ENCODE measurements at regions not wholly inside any gene's neighbourhood (a gene's known extent, or its start where the extent isn't known, plus 50 kb on each side); places are given as distances from the start of the nearest gene placed in this dataset.

DNA sequence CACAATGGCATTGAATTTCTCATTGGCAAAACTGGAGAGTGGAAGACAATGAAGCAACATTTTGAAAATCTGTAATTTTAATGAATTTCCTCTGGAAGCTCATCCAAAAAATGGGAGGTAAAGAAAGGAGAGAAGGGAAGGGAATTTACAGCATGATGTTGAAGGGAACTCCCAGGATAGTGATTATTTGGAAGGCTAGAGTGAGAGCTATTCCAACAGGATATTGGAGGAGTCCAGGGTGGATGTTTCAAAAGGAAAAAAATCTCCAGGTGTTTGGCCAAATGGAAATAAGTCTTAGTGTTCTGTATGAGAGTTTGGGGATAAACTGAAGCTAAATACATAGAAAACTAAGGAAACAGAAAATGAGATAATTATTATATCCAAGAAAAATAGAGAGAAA, 106.2 kb downstream of the IZUMO3 start:
- no peak overlapping the region for H3K27ac ChIP-seq

DNA sequence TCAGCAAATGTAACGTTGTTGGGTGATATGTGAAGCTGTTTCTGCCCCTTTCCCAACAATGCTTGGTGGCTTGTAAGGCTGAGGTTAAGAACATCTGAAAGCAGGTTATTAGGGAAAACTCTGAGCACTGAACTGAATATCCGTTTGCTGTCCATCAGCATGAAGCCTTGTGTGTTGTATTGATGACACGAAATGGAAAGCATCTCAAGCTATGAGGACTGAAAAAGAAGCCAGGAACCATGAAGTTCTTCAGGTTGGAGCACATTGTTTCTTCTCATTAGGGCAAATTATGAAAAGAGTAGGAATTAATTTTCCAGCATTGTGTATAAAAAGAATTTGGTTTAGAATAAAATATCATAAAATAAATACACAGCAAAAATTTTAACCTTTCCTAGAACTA, 106.8 kb downstream of the IZUMO3 start:
- TF ChIP-seq, protein P1, sequence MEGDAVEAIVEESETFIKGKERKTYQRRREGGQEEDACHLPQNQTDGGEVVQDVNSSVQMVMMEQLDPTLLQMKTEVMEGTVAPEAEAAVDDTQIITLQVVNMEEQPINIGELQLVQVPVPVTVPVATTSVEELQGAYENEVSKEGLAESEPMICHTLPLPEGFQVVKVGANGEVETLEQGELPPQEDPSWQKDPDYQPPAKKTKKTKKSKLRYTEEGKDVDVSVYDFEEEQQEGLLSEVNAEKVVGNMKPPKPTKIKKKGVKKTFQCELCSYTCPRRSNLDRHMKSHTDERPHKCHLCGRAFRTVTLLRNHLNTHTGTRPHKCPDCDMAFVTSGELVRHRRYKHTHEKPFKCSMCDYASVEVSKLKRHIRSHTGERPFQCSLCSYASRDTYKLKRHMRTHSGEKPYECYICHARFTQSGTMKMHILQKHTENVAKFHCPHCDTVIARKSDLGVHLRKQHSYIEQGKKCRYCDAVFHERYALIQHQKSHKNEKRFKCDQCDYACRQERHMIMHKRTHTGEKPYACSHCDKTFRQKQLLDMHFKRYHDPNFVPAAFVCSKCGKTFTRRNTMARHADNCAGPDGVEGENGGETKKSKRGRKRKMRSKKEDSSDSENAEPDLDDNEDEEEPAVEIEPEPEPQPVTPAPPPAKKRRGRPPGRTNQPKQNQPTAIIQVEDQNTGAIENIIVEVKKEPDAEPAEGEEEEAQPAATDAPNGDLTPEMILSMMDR (IDR thresholded peaks at IDR 0.05), result no peak
- TF ChIP-seq POLR2A (IDR thresholded peaks at IDR 0.05) (no peak), EP300 (IDR thresholded peaks at IDR 0.05) (no peak)
- no peaks in the 10 kb centered on the region for H3K4me1 ChIP-seq (ENCODE audit: insufficient read depth)
- H3K27ac ChIP-seq, result no peak overlapping the region
- no peaks in the 10 kb centered on the region for H3K27me3 ChIP-seq
- intact Hi-C loops (cut with DNase I), result no loop called here
- no peaks in the 10 kb centered on the region for H3K9me3 ChIP-seq
- WGBS, 3 donors, result 72 to 79% (median 76%) methylated on average over 3 of the region's 3 CpGs
- H3K36me3 ChIP-seq, result no peaks in the 10 kb centered on the region
- no peak overlapping the region for H3K4me3 ChIP-seq
- DNase-seq, result no peak

More for the DNA sequence above, 106.2 kb downstream of the IZUMO3 start:
- no peaks in the 10 kb centered on the region for H3K4me1 ChIP-seq (ENCODE audit: insufficient read depth)
- H3K4me3 ChIP-seq, result no peak overlapping the region
- TF ChIP-seq EP300 (IDR thresholded peaks at IDR 0.05), result no peak
- TF ChIP-seq, protein P1 (IDR thresholded peaks at IDR 0.05), result no peak
- TF ChIP-seq POLR2A (IDR thresholded peaks at IDR 0.05), result no peak
- no peak for DNase-seq
- no peaks in the 10 kb centered on the region for H3K9me3 ChIP-seq
- no peaks in the 10 kb centered on the region for H3K36me3 ChIP-seq
- intact Hi-C loops (cut with DNase I), result no loop called here
- H3K27me3 ChIP-seq, result no peaks in the 10 kb centered on the region

DNA sequence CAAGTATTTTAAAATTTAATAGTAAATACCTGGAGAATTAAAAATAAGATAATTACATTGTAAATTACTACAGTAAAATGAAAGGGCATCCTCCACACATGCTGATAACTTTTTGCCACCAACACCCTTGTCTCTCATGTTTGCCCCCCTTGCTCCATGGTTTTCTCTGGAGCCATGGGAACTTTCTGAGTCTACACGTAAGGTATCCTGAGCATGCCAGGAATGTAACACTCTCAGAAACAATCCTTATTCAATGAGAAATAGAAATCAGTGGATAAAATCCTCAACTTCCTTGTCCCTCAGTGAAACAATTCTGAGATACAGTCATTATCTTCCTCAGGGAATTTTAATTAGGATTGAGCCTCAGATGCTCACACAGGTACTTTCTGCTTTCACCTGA, 108.9 kb downstream of the IZUMO3 start:
- WGBS, 3 donors, result 22 to 44% (median 42%) methylated on average over 1 of the region's 1 CpG
- no peak for TF ChIP-seq POLR2A (IDR thresholded peaks at IDR 0.05)
- TF ChIP-seq, protein P1 (IDR thresholded peaks at IDR 0.05), result no peak
- no peak for TF ChIP-seq EP300 (IDR thresholded peaks at IDR 0.05)

DNA sequence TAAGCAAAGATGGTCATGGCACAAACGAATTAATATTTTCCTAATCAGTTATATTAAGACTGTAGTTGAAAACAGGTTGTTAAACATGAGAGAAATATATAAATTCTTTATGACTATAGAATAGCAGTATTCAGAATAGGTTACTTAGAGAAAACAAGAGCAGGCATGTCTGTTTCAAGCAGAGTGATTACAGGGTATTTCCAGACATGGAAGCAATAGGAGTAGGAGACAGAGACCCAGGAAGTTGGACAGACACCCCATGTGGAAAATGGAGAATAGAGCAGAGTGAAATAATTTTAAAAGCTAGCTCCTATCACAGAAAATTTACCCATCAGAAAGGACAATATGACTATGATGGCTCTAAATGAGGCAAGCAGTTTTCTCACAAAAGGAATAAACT, 111.5 kb downstream of the IZUMO3 start:
- TF ChIP-seq POLR2A (IDR thresholded peaks at IDR 0.05) (no peak), EP300 (IDR thresholded peaks at IDR 0.05) (no peak)
- TF ChIP-seq, protein P1 (IDR thresholded peaks at IDR 0.05), result no peak
- no peak overlapping the region for H3K27ac ChIP-seq
- H3K4me1 ChIP-seq (ENCODE audit: insufficient read depth), result no peaks in the 10 kb centered on the region
- no peaks in the 10 kb centered on the region for H3K9me3 ChIP-seq
- intact Hi-C loops (cut with DNase I), result no loop called here
- H3K27me3 ChIP-seq, result no peaks in the 10 kb centered on the region
- WGBS, 3 donors, result 27 to 64% (median 38%) methylated on average over 1 of the region's 1 CpG
- H3K36me3 ChIP-seq, result no peaks in the 10 kb centered on the region
- DNase-seq, result no peak
- no peak overlapping the region for H3K4me3 ChIP-seq

More for the DNA sequence above, 108.9 kb downstream of the IZUMO3 start:
- Histone ChIP-seq H3K4me3 (no peak overlapping the region), H3K27me3 (no peaks in the 10 kb centered on the region), H3K4me1 (ENCODE audit: insufficient read depth) (no peaks in the 10 kb centered on the region), H3K9me3 (no peaks in the 10 kb centered on the region), H3K36me3 (no peaks in the 10 kb centered on the region), H3K27ac (no peak overlapping the region)
- DNase-seq, result no peak
- intact Hi-C loops (cut with DNase I), result no loop called here

DNA sequence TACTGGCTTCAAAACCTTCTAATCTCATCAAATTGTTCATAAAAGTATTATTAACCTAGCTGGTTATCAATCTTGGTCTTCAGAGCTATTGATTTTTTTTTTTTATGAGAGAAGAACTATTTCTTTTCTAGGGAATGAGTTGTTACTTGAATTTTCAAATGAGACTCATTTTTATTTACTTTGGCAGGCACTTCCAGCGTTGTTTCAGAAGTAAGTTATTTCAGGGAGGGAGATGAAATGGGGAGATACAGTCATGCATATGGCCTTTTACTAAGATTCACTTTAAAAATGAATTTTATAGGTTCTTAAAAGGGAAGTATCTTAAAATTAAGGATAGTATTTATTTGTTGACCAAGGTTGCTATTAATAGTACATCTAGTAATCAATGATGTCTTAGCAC, 129.6 kb downstream of the IZUMO3 start:
- no peak for DNase-seq
- no peaks in the 10 kb centered on the region for H3K9me3 ChIP-seq
- H3K4me3 ChIP-seq, result no peak overlapping the region
- H3K36me3 ChIP-seq, result no peaks in the 10 kb centered on the region
- no peaks in the 10 kb centered on the region for H3K27me3 ChIP-seq
- no peak overlapping the region for H3K27ac ChIP-seq
- 38 to 59% (median 51%) methylated on average over 1 of the region's 1 CpG for WGBS, 3 donors
- no peaks in the 10 kb centered on the region for H3K4me1 ChIP-seq (ENCODE audit: insufficient read depth)
- intact Hi-C loops (cut with DNase I), result no loop called here
- TF ChIP-seq, protein P1 (IDR thresholded peaks at IDR 0.05), result no peak
- TF ChIP-seq EP300 (IDR thresholded peaks at IDR 0.05) (no peak), POLR2A (IDR thresholded peaks at IDR 0.05) (no peak)

Data from ovary (tissue), 7 donors.